Upper lobe of right lung (tissue), 1 donor: ENCODE measurements at regions not wholly inside any gene's neighbourhood (a gene's known extent, or its start where the extent isn't known, plus 50 kb on each side); places are given as distances from the start of the nearest gene placed in this dataset.

Experiments
- ATAC-seq: fragments of 200-7000 bp; cut with Tn5 transposase; one replicate; pipeline ENCODE4 v1.9.1; 2020; ENCODE audit warnings: mild to moderate bottlenecking, moderate library complexity
- DNase-seq: peaks from one replicate; pipeline ENCODE4 v3.0.0-alpha.2; 2020
- H3K27ac ChIP-seq: fragments of 200-600 bp; one replicate; pipeline ENCODE4 v1.8.0; 2022
- H3K27me3 ChIP-seq: fragments of 200-600 bp; one replicate; pipeline ENCODE4 v1.8.0; 2022; ENCODE audit warnings: mild to moderate bottlenecking
- H3K36me3 ChIP-seq: fragments of 200-600 bp; one replicate; pipeline ENCODE4 v1.8.0; 2022
- H3K4me1 ChIP-seq: fragments of 200-600 bp; one replicate; pipeline ENCODE4 v1.8.0; 2022
- H3K4me3 ChIP-seq: fragments of 200-600 bp; one replicate; pipeline ENCODE4 v1.8.0; 2022; ENCODE audit warnings: mild to moderate bottlenecking
- H3K9me3 ChIP-seq: fragments of 200-600 bp; one replicate; pipeline ENCODE4 v1.8.0; 2022
- intact Hi-C: fragments of 100-400 bp; cut with DNase I; formaldehyde crosslinking; loops from one replicate; pipeline ENCODE4 v1.11.0; 2022
- TF ChIP-seq, protein P1 (sequence below): fragments of 200-600 bp; IDR thresholded peaks from one replicate; pipeline ENCODE4 v1.8.0; 2022; ENCODE audit warnings: antibody characterized with exemption
- donor health status: DM: no; HTN: yes; CAD: no; lungs with severe emphysema.

DNA sequence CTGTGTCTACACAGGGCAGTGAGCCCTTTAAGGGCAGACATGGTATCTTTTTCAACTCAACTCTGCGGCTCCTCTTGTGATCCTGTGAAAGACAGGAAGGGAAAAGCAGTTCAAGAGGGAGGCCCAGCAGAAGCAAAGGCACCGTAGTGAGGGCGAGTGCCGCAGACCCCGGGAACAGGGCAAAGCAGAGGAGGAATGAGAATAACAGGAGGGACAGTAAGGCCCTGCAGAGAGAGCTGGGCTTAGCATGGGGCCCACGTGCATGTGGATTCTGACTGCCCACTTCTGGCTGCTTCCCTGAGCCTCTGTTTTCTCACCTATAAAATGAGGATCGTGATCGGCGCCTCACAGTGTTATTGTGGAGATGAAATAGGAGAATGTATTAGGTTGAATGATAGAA lies 409.3 kb downstream of the PTPRU start:
- H3K27ac ChIP-seq = no peak overlapping the region
- intact Hi-C loops = no loop called here
- no peak for ATAC-seq

DNA sequence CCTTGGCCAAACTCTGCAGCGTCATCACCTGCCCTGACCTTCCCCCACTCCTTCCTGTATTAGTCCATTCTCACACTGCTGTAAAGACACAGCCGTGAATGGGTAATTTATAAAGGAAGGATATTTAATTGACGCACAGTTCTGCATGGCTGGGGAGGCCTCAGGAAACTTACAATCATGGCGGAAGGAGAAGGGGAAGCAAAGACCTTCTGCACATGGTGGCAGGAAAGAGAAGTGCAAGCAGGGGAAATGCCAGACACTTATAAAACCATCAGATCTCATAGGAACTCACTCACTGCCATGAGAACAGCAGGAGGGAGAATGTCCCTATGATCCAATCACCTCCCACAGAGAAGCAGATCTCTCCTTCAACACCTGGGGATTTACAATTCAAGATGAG lies 408.5 kb downstream of the PTPRU start:
- DNase-seq = no peak
- no peaks in the 10 kb centered on the region for H3K4me1 ChIP-seq
- H3K27me3 ChIP-seq = no peaks in the 10 kb centered on the region
- TF ChIP-seq, protein P1, sequence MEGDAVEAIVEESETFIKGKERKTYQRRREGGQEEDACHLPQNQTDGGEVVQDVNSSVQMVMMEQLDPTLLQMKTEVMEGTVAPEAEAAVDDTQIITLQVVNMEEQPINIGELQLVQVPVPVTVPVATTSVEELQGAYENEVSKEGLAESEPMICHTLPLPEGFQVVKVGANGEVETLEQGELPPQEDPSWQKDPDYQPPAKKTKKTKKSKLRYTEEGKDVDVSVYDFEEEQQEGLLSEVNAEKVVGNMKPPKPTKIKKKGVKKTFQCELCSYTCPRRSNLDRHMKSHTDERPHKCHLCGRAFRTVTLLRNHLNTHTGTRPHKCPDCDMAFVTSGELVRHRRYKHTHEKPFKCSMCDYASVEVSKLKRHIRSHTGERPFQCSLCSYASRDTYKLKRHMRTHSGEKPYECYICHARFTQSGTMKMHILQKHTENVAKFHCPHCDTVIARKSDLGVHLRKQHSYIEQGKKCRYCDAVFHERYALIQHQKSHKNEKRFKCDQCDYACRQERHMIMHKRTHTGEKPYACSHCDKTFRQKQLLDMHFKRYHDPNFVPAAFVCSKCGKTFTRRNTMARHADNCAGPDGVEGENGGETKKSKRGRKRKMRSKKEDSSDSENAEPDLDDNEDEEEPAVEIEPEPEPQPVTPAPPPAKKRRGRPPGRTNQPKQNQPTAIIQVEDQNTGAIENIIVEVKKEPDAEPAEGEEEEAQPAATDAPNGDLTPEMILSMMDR = no peak
- no peak for ATAC-seq
- intact Hi-C loops = no loop called here
- no peaks in the 10 kb centered on the region for H3K9me3 ChIP-seq
- H3K27ac ChIP-seq = no peak overlapping the region
- no peaks in the 10 kb centered on the region for H3K36me3 ChIP-seq
- no peak overlapping the region for H3K4me3 ChIP-seq

More for the DNA sequence above, 409.3 kb downstream of the PTPRU start:
- H3K36me3 ChIP-seq = no peaks in the 10 kb centered on the region
- DNase-seq = no peak
- H3K27me3 ChIP-seq = no peaks in the 10 kb centered on the region
- TF ChIP-seq, protein P1 = no peak
- H3K4me3 ChIP-seq = no peak overlapping the region
- H3K9me3 ChIP-seq = no peaks in the 10 kb centered on the region
- no peaks in the 10 kb centered on the region for H3K4me1 ChIP-seq

DNA sequence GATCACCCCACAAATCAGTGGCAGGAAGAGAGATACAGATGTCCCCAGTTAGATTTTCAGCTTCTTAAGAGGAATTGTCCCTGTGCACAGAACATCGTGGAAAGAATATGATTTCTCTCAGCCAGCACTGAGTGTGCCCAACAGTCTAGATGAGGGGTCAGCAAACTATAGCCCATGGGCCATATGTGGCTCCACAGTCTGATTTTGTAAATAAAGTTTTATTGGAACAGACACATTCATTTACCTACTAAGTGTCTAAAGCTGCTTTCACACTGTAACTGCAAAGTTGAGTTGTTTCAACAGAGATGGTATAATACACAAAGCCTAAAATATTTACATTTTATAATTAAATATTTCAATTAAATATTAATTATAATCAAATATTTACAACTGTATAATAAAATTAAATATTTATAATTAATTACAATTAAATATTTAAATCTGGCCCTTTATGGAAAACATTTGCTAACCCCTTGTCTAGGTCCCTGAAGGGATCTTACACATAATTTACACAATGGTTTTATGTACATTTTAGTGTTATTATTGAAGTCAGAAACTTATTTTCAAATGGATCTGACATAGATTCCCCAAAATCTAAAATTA lies 407.6 kb downstream of the PTPRU start:
- no peak overlapping the region for H3K27ac ChIP-seq

DNA sequence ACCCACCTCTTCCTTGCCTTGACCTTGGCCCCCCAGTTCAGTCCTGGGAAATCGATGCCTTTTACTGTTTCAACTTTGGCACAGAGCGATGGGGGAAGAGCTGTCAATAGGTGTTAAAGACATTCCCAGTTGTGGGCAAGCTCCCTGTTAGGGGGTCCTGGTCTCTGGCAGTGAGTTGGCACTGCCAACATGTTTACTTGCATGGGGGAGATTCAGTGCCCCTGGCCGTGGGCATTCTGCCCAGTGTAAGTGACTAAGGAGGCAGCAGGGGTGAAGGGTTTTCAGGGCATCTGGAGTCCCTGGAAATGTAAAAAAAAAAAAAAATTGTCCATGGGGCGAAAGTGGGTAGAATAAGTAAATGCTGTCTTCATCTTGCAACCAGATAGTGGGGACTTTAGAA lies 407.0 kb downstream of the PTPRU start:
- Histone ChIP-seq H3K9me3 (no peaks in the 10 kb centered on the region), H3K4me3 (no peak overlapping the region), H3K27me3 (no peaks in the 10 kb centered on the region), H3K27ac (no peak overlapping the region), H3K4me1 (no peaks in the 10 kb centered on the region), H3K36me3 (no peaks in the 10 kb centered on the region)
- intact Hi-C loops = no loop called here
- ATAC-seq = no peak
- no peak for DNase-seq
- TF ChIP-seq, protein P1 = no peak

More for the DNA sequence above, 407.6 kb downstream of the PTPRU start:
- no peak overlapping the region for H3K4me3 ChIP-seq
- H3K9me3 ChIP-seq = no peaks in the 10 kb centered on the region
- H3K27me3 ChIP-seq = no peaks in the 10 kb centered on the region
- intact Hi-C loops = no loop called here
- H3K4me1 ChIP-seq = no peaks in the 10 kb centered on the region
- DNase-seq = no peak
- TF ChIP-seq, protein P1 = no peak
- no peak for ATAC-seq
- H3K36me3 ChIP-seq = no peaks in the 10 kb centered on the region

DNA sequence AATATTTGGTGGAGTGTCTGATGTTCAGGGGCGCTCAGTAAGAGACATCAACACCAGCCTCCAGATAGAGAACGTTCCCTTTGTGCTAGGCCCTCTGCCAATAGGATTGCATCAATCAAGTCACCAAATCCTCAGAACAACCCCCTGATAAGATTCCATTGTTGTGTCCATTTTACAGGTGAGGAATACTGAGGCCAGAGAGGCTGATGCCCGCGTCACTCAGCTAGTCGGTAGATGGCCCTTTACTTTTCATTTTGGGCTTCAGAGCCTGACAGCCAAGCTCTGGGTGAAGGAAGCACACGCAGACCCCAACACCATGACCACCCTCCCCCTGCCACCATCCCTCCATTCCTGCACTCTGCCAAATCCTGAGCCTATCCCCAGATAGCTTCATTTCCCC lies 406.2 kb downstream of the PTPRU start:
- Histone ChIP-seq H3K27ac (no peak overlapping the region), H3K9me3 (no peaks in the 10 kb centered on the region), H3K27me3 (no peaks in the 10 kb centered on the region), H3K4me3 (no peak overlapping the region), H3K36me3 (no peaks in the 10 kb centered on the region), H3K4me1 (no peaks in the 10 kb centered on the region)
- TF ChIP-seq, protein P1 = no peak
- DNase-seq = no peak
- intact Hi-C loops = no loop called here
- no peak for ATAC-seq

DNA sequence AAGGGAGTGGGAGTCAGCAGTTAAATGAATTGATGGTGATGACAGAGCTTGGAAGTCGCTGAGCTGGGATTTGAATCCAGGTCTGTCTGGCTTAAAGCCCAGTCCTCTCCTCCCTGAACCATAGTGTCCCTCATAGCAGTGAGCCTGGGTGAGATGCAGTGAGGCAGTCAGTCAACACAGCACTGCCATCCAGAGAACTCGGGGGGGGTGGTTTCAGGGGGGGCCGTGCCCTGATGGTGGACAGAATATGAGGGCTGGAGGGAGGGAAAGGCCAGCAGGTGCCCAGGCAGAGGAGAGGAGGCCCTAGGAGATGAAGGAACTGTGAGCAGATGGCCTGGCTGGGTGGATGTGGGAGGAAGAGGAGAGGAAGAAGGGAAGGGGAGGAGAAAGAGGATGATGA lies 405.6 kb downstream of the PTPRU start:
- Histone ChIP-seq H3K36me3 (no peaks in the 10 kb centered on the region), H3K9me3 (no peaks in the 10 kb centered on the region), H3K4me3 (no peak overlapping the region), H3K27ac (no peak overlapping the region), H3K27me3 (no peaks in the 10 kb centered on the region), H3K4me1 (no peaks in the 10 kb centered on the region)
- DNase-seq (no peak), ATAC-seq (no peak)
- TF ChIP-seq, protein P1 = no peak
- intact Hi-C loops = no loop called here
